Transverse colon (tissue), 4 donors: ENCODE measurements at regions not wholly inside any gene's neighbourhood (a gene's known extent, or its start where the extent isn't known, plus 50 kb on each side); places are given as distances from the start of the nearest gene placed in this dataset.

Experiments used
- DNase-seq: peaks from one replicate; pipeline ENCODE4 v3.0.0-alpha.2; 2019
- H3K27ac ChIP-seq, 4 donors: fragments of 200-600 bp; sonication (generic); 2 replicates each; pipeline ENCODE4 v1.5.1; 2016 to 2018; ENCODE audit warnings: inconsistent platforms in 4 of 4
- H3K27me3 ChIP-seq: fragments of 200-600 bp; sonication (generic); 2 replicates; pipeline ENCODE4 v1.5.1; 2017; ENCODE audit warnings: inconsistent platforms
- H3K36me3 ChIP-seq, 4 donors: fragments of 200-600 bp; sonication (generic); 2 replicates each; pipeline ENCODE4 v1.5.1; 2017 to 2019; ENCODE audit warnings: inconsistent platforms in 4 of 4
- H3K4me1 ChIP-seq, 4 donors: fragments of 200-600 bp; sonication (generic); 2 replicates each; pipeline ENCODE4 v1.5.1; 2017 to 2020; ENCODE audit warnings: inconsistent platforms in 4 of 4
- H3K4me3 ChIP-seq, 4 donors: fragments of 200-600 bp; sonication (generic); 1 replicate in 1 of 4; 2 replicates in 3 of 4; pipeline versions ENCODE4 v1.5.1 to v1.6.1; 2017 to 2019; ENCODE audit warnings: inconsistent platforms in 4 of 4
- H3K9me3 ChIP-seq, 2 donors: fragments of 200-600 bp; sonication (generic); 2 replicates each; pipeline ENCODE4 v1.5.1; 2017 to 2019; ENCODE audit warnings: inconsistent platforms in 2 of 2
- CTCF ChIP-seq, 5 experiments: fragments of 200-600 bp in 3 of 5; fragments of 450-650 bp in 2 of 5; sonication (generic) in 3 of 5; IDR thresholded peaks; 1 replicate in 2 of 5; 2 replicates in 3 of 5; pipeline ENCODE4 v1.5.1; 2016 to 2017; ENCODE audit warnings: antibody characterized with exemption in 5 of 5, inconsistent platforms in 3 of 5, mild to moderate bottlenecking in 2 of 5, moderate library complexity in 1 of 5
- EP300 ChIP-seq: sonication (generic); formaldehyde crosslinking; IDR thresholded peaks from one replicate; pipeline ENCODE4 v1.6.1; 2017; ENCODE audit warnings: antibody characterized with exemption, low read depth
- POLR2A ChIP-seq: fragments of 450-650 bp; IDR thresholded peaks from one replicate; pipeline ENCODE4 v1.6.1; 2016; ENCODE audit warnings: antibody characterized with exemption, mild to moderate bottlenecking, moderate library complexity
- POLR2AphosphoS5 ChIP-seq, 3 donors: sonication (generic); formaldehyde crosslinking; IDR thresholded peaks; one replicate each; pipeline ENCODE4 v1.6.1; 2016; ENCODE audit warnings: antibody characterized with exemption in 3 of 3
- WGBS, 2 donors: methylation state at CpG; one replicate each; pipeline ENCODE4 v1.1.5; 2018; ENCODE audit warnings: low coverage in 1 of 2; 5-methylcytosine and 5-hydroxymethylcytosine counted together
- in situ Hi-C, 4 donors: fragments of 200-750 bp; cut with MboI; loops; one replicate each; pipeline versions ENCODE4 v1.15.0 to v1.15.1; 2017; ENCODE audit warnings: low sequenced_read_pairs in 3 of 4, low pct_ligation_motif_present in 1 of 4, low pct_unique_long_range_greater_than_20kb in 1 of 4
- intact Hi-C: fragments of 100-400 bp; cut with DNase I; formaldehyde crosslinking; loops from one replicate; pipeline ENCODE4 v1.15.1; 2023; ENCODE audit warnings: low total_unique reads

DNA sequence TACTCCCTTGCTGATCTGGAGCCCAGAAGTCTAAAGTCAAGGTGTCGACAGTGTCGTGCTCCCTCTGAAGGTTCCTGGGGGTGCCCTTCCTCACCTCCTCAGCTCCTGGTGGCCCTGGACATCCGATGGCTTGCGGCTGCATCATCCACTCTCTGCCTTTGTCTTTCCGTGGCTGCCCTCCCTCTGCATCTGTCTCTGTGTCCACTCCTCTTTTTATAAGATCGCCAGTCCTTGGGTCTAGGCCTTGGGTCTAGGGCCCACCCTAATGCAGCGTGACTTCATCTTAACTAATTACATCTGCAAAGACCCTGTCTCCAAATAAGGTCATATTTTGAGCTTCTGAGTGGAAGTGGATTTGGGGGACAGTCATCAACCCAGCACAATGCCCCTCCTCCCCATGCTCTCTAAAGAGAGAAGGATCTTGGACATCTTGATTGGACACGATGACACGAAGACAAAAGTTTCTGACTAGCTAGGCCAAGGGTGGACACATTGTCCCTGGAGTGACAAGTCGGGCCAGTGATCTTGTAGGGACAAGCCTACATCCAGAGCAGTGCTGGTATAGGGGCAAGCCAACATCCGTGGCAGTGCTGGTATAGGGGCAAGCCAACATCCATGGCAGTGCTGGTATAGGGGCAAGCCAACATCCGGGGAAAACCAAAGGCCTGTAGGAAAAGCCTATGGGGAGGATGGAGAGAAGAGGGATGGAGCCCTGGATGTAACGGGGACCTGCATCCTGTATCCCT, 93.9 kb upstream of the DIO3 start:
- TF ChIP-seq CTCF (IDR thresholded peaks at IDR 0.05) (no peak), POLR2AphosphoS5 (IDR thresholded peaks at IDR 0.05) (no peak), EP300 (no peak), POLR2A (no peak)
- Histone ChIP-seq H3K27me3 (no peaks in the 10 kb centered on the region), H3K9me3 (no peaks in the 10 kb centered on the region), H3K4me3 (no peak overlapping the region), H3K4me1 (no peaks in the 10 kb centered on the region), H3K27ac (no peak overlapping the region), H3K36me3 (no peaks in the 10 kb centered on the region)
- intact Hi-C loops = no loop called here
- WGBS, 2 donors = 89% methylated on average over 6 to 13 of the region's 13 CpGs
- in situ Hi-C loops = no loop called here
- DNase-seq = no peak

GRCh38 chr14:101469382-101470247, 91.7 kb upstream of the DIO3 start:
- no peaks in the 10 kb centered on the region for H3K9me3 ChIP-seq
- H3K36me3 ChIP-seq = no peaks in the 10 kb centered on the region
- no peaks in the 10 kb centered on the region for H3K27me3 ChIP-seq
- no peak for TF ChIP-seq POLR2A
- no peak for TF ChIP-seq CTCF (IDR thresholded peaks at IDR 0.05)
- TF ChIP-seq EP300 = no peak
- intact Hi-C loops = no loop called here
- H3K4me3 ChIP-seq = no peak overlapping the region
- 85% methylated on average over 25 of the region's 25 CpGs; no CpG with 5 or more reads in 1 of the 2 donors for WGBS, 2 donors
- DNase-seq = no peak
- no peak overlapping the region for H3K27ac ChIP-seq
- H3K4me1 ChIP-seq = no peaks in the 10 kb centered on the region
- in situ Hi-C loops = no loop called here

GRCh38 chr14:101470266-101470665, 91.0 kb upstream of the DIO3 start:
- Histone ChIP-seq H3K36me3 (no peaks in the 10 kb centered on the region), H3K4me3 (no peak overlapping the region), H3K27ac (no peak overlapping the region), H3K4me1 (peaks cover 0 to 2% (median 0%) of the 10 kb centered on the region in 4 donors), H3K27me3 (no peaks in the 10 kb centered on the region), H3K9me3 (no peaks in the 10 kb centered on the region)
- in situ Hi-C loops (no loop called here), intact Hi-C loops (no loop called here)
- 76 to 87% methylated on average over 3 to 12 of the region's 12 CpGs for WGBS, 2 donors
- no peak for TF ChIP-seq EP300
- no peak for TF ChIP-seq POLR2AphosphoS5 (IDR thresholded peaks at IDR 0.05)
- no peak for TF ChIP-seq POLR2A
- no peak for TF ChIP-seq CTCF (IDR thresholded peaks at IDR 0.05)
- DNase-seq = no peak

- 86% methylated on average over 16 of the region's 16 CpGs; no CpG with 5 or more reads in 1 of the 2 donors for WGBS, 2 donors
- Histone ChIP-seq H3K27me3 (no peaks in the 10 kb centered on the region), H3K4me3 (no peak overlapping the region), H3K9me3 (no peaks in the 10 kb centered on the region), H3K4me1 (peaks cover 5 to 17% (median 9%) of the 10 kb centered on the region in 4 donors), H3K27ac (no peak overlapping the region), H3K36me3 (no peaks in the 10 kb centered on the region)
- no peak for DNase-seq
- in situ Hi-C loops (no loop called here), intact Hi-C loops (no loop called here)
- TF ChIP-seq POLR2A (no peak), EP300 (no peak), CTCF (IDR thresholded peaks at IDR 0.05) (no peak), POLR2AphosphoS5 (IDR thresholded peaks at IDR 0.05) (no peak)
Measured at GRCh38 chr14:101471723-101472517, 89.4 kb upstream of the DIO3 start.
